Stromal cell of bone marrow (primary cell): ENCODE measurements at regions not wholly inside any gene's neighbourhood (a gene's known extent, or its start where the extent isn't known, plus 50 kb on each side); places are given as distances from the start of the nearest gene placed in this dataset.

Experiments
- DNase-seq: peaks from one replicate; pipeline ENCODE4 v3.0.0-alpha.2; 2012; ENCODE audit warnings: low read depth

DNA sequence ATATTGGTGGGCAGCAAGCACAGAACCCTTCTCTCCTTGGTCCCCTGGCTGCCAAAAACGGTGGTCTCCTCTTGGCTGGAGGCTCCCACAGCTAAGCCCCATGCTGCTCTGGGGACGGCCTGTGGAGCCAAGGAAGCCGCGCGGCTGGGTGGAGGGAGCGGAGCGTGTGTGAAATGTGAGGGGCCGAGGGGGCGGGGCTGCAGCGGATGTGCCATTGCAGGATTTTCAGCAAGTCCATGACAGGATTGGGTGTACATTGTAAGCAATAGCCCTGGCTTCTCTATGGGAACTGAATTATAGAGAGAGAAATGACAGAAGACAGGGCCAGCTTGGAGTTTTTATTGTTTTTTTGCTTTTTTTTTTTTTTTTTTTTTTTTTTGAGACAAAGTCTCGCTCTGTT lies 336.5 kb downstream of the DIRAS2 start:
- no peak for DNase-seq

- DNase-seq, result no peak
Measured at GRCh38 chr9:90307167-90307833, 335.3 kb downstream of the DIRAS2 start.

DNA sequence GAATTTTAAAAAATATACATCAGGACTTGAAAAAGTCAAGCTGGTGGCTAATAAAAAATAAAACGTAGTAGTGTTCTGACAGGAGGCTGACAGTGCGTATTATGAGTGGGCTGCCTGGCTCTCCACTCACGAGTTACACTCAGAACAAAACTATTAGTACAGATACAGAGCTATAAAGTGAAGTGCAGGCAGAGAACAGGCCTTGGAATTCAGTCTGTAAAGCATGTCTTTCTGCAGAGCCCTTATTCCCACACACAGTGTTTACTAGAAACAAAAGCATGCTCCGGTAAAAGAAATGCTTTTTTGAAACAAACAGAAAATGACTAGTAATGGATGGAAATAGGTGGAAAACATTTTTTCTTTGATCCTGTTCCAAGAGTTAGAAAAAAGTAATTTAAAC lies 334.7 kb downstream of the DIRAS2 start:
- DNase-seq, result no peak

DNA sequence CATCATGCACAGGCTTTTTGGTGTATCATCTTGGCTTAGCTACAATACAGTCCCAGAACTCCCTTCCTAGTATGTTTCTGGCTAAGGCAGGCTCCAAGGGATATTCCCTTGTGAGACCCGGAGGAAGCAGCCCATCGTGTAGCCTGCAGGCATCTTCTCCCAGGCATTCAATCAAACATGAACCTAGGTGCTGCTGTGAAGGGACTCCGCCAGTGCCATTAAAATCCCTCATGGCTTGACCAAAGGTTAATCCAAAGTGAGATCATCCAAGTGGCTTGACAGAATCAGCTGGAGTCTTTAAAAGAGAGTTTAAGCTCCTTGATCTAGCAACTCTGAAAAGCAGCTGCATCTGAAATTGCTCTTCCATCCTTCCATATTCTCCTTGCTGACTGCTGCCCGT lies 333.9 kb downstream of the DIRAS2 start:
- no peak for DNase-seq

DNA sequence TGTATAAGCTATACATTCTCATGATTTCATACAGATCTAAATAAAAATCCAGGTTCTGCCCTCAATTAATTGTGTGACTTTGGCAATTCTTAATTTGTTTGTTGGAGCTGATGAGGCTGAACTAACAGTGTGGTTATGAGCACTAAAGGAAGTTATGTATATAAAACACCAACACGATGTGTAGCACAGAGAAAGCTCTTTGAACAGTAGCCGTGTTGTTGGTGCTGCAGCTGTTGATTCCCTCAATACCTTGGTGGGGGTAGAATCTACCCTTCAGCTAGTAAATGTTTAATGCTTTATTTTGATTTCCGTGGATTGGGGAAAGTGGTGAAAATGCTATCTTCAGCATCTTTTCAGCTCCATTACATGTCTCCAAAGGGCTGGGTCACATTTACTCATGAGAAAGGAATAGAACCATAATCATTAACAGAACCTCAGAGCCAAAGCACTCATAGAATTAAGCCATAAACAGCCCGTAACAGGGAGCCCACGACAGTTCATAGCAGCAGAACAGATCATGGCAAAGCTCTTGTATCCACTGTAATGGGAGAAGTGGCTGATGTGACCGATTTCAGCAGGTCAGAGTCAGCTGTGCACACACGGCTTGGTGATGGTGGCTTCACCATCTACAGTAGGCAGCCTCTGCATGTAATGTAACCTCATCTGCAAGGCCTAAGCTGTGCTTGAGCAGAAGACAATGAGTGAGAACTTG lies 332.7 kb downstream of the DIRAS2 start:
- DNase-seq, result no peak

GRCh38 chr9:90310521-90310876 lies 332.1 kb downstream of the DIRAS2 start:
- DNase-seq, result no peak

GRCh38 chr9:90311811-90312210 lies 330.8 kb downstream of the DIRAS2 start:
- DNase-seq, result no peak

DNA sequence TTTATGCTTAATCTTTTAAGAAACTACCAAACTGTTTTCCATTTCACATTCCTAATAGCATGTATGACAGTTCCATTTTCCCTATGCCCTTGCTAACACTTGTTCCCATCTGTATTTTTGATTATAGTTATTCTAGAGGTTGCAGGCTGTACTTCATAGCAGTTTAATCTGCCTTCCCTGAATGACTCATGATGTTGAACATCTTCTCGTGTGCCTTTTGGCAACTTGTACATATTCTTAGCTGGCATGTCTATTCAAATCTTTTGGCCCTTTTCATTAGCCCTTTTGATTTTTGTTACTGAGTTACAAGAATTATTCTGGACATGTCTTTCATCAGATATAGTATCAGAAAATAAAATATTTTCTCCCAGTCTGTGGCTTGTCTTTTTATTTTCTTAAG lies 320.3 kb downstream of the DIRAS2 start:
- DNase-seq, result no peak

DNA sequence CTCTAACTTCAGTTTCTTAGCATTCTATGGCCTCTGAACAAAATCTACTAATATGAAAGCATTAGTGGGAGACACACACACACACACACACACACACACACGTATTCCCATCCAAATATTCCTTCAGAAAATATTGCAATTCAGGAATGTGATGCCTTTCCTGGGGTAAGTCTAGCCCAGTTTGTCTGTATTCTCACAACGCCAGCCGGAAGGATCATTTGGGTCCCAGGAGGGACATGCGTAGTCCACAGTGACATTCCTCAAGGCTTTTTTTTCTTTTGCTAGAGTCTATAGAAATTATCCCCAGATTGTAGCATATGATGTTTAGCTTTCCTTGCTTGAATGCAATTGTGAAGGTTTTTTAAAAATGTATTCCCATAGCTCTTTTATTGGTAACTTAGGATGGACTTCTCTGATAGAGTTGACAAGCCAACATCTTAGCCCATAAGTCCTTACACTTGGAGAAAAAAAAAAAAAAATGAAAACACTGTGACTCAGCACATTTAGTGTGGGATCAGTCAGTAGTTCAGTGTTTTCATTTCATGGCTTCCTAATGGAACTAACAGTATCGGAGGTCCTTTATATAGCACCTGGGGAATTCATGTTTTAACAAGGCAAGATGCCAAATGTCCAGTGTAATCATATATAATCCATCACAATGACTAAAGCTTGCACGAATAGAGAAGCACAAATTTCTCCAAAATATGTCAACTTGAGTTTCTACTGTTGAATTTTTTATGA lies 316.5 kb downstream of the DIRAS2 start:
- no peak for DNase-seq

DNA sequence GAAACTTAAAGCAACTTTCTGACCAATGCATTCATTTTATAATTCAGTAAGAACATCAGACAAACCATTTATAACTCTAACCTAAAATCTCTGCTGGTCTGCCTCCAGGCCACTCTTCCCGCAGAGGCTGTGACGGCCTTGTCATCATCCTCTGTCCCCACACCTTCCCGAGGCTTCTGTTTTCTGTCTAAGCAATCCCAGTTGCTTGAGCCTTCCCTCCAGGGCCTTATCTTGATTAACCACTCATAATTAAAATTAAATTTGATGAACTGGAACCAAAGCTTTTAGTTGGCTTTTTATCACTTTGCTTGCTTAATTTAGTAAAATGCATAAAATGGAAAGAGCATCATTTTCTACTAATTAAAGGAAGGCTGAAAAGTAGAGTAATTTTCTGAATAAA lies 312.4 kb downstream of the DIRAS2 start:
- DNase-seq, result no peak

DNA sequence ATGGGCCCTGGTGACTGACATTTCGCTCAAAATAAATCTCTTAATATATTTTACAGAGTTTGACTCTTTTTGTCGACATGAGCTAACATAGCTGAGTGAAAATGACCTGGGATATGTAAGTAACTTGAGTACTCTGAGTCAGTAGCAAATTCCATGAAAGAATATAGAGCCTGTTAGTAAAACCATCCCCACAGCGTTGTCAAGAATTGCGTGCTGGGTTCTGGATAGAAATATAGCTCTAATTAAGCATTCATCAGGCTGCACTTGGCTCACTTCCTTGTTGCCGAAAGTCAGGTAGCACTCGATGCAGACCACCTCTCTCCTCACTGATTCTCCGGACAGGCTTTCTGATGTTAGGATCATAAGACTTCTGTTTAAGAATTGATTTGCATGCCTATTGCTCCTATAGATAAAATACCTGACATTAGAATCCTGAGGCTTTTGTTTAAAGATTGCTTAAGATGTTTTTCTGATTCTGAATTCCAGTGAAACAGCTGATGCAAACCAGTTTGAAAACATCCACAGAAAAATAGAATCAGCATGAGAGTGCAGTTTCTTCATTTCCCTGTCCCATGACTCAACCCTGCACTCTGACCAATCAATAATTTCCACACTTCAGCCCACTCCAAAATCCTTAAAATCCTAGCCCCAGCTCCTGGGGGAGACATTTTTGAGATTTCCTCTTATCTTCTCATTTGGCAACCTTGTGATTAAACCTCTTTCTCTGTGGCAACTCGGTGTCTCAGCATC lies 310.6 kb downstream of the DIRAS2 start:
- DNase-seq, result peak; percentile 58

GRCh38 chr9:90333226-90333625 lies 309.4 kb downstream of the DIRAS2 start:
- DNase-seq, result no peak

DNA sequence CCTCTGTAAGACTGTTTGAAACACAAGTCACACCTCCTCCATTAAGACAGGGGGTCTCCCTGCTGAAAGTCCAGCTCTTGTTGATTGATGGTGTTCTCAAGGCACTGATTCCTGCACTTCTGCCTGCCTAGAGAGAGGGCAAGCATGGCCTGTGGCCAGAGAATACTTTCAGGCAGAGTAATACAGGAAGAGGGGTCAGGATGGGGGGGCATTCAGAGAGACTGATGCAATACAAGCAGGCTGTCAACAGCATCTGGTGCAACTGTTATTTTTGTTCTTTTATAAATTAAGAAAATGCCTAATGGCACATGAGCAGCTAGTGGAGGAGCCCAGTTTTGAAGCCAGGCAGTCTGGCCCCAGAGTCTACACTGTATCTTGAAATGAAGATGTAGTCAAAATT lies 302.2 kb downstream of the DIRAS2 start:
- DNase-seq, result no peak

- no peak for DNase-seq
Measured at GRCh38 chr9:90342607-90343006, 300.0 kb downstream of the DIRAS2 start.

GRCh38 chr9:90343366-90343765 lies 299.3 kb downstream of the DIRAS2 start:
- no peak for DNase-seq

DNA sequence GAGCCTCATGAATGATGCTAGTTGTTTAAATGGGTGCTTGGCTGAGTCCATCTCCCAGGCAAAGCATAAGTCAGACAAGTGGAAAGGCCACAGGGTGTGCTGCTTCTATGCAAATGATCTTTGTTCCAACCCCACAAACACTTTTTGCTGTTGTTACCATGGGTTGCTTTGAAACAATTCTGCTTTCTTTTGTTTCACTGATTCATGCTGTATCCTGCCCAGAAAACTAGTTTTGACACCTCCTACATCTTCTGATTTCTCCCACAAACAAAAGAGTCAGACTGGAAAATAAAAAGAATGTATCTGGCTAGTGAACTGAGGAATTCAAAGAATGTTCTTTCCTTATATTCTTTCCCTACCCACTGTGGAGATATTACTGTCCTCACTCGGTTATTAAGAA lies 298.6 kb downstream of the DIRAS2 start:
- no peak for DNase-seq

DNA sequence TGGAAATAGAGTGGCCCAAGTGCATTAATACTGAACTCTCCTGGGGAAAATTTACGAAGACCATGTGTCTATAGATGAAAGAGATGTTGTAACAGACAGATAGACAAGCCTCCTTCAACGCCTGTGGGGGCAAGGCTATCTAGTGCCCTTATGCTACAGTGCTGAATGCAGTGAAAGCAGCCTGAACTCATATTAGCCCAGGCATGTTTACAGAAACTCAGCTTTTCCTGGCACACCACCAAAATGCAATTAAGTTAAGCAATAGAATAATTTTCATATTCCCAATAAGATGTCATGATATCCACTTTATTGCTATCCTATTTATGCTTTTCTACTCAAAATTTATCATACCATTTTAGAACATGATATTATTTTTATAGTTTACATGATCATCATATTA lies 277.0 kb downstream of the DIRAS2 start:
- DNase-seq, result no peak

- no peak for DNase-seq
Measured at GRCh38 chr9:90368241-90368640, 274.4 kb downstream of the DIRAS2 start.

DNA sequence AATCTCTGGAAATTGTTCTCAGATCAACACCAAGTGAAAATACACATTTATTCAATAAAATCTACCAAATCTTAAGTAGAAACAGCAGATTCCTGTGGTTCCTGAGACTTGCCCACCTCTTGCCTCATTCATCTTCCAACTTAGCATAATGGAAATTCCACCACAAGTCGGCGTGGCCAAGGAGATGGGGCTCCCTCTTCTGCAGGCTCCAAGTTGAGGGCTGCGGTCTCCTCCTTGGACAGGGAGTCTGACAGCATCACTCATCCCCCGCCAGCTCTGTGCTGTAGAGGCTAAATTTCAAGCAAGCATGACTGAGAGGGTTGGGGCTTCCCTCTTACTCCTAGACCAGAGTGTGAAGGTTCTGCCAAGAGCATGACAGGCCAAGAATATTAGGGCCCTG lies 273.7 kb downstream of the DIRAS2 start:
- no peak for DNase-seq

DNA sequence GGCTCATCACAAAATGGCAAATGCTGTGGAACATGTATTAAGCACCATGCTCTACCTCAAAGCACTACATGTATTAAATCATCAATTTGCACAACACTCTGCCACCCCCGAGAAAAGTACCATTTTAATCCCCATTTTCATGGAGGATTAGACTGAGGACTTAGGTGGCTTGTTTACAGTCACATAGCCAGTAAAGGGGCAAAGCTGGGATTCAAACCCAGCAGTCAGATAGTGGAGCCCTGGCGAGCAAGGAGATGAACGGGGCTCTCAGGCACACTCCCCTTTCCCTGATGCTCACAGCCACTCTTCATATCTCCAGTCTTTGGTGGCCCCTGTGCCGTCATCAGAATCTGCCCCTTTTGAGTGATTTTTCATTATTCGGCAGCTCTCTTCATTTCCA lies 262.9 kb downstream of the DIRAS2 start:
- DNase-seq, result no peak

DNA sequence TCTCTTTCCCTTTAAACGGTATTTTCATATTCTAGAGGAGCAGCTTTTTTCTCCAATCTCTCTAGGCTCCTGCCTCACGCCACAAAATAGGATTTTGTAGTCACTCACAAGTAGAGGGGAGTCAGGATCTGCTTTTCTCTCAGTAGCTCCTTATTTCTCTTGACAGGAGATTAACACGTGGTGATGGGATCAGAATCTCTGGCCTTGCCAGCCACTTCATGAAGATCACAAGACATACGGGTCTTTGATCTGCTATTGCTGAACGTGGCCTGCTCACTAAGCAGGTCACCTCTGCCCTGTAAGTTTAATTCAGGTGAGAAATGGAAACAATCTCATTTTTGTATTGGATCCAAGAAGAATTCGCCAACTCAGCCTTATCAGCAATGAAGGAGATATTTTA lies 257.5 kb downstream of the DIRAS2 start:
- no peak for DNase-seq

- no peak for DNase-seq
Measured at GRCh38 chr9:90393365-90394152, 249.1 kb downstream of the DIRAS2 start.
